Activated CD4-positive, CD25-positive, alpha-beta regulatory T cell treated with anti-CD3 and anti-CD28 coated beads, Interleukin-2, amount 50 U/mL, for 16 hours (primary cell): ENCODE measurements at regions not wholly inside any gene's neighbourhood (a gene's known extent, or its start where the extent isn't known, plus 50 kb on each side); places are given as distances from the start of the nearest gene placed in this dataset.

Source experiments
- DNase-seq: peaks from one replicate; pipeline ENCODE4 v3.0.0-alpha.2; 2020; ENCODE audit warnings: low read depth, low spot score

DNA sequence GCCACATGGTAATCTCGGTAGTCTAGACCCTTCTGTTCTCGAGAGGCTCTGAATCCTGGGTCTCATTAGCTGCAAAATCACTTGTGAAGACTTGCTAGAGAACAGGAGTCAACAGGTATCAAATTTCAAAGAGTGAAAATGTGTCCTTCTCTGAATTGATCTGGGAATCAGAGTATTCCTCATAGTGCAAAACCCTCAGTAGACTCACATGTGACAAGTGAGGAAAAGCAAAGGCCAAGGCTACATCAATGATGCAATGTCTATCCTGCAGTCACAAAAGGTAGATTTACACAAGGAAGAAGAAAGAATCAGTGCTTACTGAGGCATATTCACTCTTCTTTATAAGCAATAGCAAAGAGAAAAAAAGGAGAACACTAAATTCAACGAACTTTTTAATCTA lies 1220.0 kb upstream of the GJE1 start:
- DNase-seq = no peak

- no peak for DNase-seq
These were observed 1223.1 kb upstream of the GJE1 start for GRCh38 chr6:140909625-140910024.

GRCh38 chr6:140909156-140909555 lies 1223.6 kb upstream of the GJE1 start:
- DNase-seq = no peak

- no peak for DNase-seq
These were observed 1224.2 kb upstream of the GJE1 start for GRCh38 chr6:140908505-140908904.

DNA sequence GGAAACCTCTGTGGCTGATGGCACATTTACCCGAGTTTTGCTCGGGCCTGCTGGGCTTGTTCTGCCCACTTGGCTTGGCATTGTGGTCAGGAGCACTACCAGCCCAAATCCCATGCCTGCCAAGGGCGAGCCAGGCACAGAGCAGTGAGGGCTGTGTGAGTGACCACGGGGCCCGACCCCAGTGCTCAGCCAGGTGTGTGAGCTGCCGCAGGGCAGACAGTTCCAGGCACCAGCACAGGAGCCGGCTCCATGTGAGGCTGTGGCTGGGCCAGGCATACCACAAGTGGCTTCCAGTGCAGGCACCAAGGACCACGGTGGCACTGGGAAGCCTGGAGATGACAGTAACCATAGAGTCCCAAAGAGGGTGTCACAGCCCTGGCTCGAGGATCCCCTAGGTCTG lies 1225.5 kb upstream of the GJE1 start:
- no peak for DNase-seq

DNA sequence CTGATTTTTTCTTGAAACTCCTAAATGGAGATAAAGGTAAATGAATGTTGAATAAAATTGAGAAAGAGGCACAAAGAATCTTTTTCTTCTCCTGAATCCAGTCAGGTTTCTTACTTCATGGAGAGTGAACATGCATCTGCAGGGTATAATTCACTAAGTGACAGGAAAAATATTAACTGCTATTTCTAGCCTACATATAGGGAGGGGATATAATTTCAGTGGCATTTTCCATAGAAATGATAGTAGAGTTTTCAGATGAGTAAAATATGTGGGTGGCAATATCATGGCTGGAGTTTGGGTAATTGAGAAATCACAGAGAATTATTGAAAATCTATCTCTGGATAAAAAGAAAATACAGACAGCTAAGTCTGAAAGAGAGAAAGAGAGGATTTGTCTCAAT lies 1227.0 kb upstream of the GJE1 start:
- no peak for DNase-seq

DNA sequence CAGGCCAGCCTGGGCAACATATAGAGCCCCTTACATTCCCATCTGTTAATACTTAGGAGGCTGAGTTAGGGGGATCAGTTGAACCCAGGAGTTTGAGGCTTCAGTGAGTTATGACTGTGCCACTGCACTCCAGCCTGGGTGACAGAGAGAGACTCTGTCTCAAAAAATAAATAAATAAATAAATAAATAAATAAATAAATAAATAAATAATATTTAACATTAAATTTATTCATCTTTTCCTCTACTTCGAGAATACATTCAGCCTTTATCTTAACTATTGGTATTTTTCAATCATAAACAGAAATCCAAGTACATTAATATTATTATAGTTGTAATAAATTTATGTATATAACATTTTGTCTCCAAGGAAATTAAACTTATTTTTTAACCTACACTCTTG lies 1227.7 kb upstream of the GJE1 start:
- DNase-seq = no peak

DNA sequence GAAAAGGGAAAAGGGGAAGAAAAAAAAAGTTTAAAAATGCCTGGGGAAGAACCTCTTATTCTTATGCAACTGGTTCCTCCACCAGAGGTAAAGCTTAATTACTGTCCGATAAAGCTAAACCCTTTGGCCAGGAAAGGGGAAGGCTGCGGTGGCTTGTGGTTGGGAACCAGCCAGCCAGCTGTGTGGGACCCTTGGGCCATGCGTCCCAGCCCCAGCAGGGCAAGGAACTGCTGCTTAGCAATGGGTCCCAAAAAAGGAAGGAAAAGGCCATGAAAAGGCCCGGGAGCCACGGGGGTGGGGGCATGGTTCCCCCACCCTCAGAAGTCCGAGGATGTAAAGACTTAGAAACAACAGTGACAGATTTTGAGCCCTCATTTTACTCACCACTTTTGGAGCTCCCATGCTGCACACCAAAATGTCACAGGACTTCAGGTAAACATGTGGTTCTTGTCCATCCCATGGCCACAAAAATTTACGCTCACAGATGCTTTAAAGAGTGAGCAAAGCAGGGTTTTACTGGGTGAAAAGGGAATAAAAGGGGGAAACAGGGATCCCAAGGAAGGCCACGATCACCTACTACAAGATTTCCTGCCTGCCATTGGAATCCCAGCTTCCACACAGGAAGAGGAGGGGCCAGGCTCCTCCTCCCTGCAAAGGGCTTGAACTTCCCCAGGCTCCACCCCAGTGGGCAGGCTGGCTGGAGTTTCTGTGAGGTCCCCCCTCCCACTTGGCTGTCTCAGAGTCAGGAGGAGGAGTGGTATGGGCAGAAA lies 1234.7 kb upstream of the GJE1 start:
- no peak for DNase-seq

- no peak for DNase-seq
These were observed 1235.4 kb upstream of the GJE1 start for GRCh38 chr6:140897349-140897748.

GRCh38 chr6:140893432-140893831 lies 1239.3 kb upstream of the GJE1 start:
- no peak for DNase-seq

GRCh38 chr6:140879946-140880345 lies 1252.8 kb upstream of the GJE1 start:
- DNase-seq = no peak

DNA sequence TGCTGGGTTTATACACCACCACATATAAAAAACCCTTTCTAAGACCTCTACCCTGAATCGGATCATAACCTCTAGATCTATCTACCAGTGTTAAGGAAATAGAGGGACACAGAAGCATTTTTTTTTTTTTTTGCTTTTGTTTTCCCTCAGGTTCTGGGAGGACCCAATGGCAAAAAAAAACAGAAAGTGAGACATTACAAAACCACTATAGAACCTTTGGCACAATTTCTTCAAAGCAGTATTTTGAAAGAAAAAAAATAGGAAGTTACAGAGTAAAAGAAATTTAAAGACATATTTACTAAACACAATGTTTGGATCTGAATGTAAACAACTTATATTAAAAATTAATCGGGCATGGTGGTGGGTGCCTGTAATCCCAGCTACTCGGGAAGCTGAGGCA lies 1258.7 kb upstream of the GJE1 start:
- no peak for DNase-seq

- no peak for DNase-seq
These were observed 1259.8 kb upstream of the GJE1 start for GRCh38 chr6:140872885-140873284.

DNA sequence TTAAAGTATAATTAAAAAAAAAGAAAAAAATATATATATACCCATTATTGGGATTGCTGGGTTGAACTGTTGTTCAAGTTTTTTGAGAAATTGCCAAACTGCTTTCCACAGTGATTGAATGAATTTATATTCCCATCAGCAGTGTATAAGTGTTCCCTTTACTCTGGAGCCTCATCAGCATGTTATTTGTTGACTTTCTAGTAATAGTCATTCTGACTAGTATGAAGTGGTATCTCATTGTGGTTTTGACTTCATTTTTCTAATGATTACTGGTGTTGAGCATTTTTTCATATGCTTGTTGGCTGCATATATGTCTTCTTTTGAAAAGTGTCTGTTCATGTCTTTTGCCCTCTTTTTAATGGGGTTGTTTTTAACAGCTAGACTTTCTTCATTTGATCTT lies 1260.8 kb upstream of the GJE1 start:
- no peak for DNase-seq

DNA sequence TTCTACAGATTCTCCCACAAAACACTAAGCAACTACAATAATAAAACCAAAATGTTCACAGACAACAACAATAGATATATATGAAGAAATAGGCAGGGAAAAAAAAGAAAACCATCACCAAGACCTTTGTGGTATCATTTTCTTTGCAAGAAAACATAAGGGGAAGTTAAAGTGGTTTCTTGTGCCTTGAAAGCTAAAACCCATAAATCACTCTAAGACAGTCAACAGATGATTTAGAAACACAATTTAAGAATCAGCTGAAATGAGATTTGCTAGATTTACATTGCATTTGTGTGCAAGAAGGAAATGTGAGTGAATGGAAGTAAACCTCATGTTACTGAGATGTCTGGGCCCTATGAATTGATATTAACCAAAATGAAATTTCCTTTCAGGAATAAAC lies 1265.4 kb upstream of the GJE1 start:
- DNase-seq = no peak

DNA sequence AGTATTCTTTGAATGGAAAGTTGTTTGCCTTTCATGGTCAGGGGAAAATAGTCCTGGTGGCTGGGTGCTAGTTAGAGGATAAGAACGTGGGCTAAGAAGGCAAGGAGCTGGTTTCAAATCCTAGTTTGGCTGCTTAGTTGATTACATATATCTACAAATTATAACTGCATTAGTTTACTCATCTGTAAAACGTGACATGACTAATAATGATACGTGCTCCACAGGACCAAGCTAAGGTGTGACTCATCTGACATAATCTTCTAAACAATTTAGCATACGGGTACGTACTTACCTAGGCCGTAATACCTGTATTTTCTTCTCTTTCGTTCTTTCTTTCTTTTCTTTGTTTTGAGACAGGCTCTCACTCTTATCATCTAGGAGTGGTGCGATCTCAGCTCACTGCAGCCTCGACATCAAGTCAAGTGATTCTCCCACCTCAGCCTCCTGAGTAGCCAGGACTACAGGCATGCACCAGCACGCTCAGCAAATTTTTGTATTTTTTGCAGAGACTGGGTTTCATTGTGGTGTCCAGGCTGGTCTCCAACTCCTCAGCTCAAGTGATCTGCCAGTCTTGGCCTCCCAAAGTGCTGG lies 1274.2 kb upstream of the GJE1 start:
- no peak for DNase-seq

- no peak for DNase-seq
These were observed 1274.9 kb upstream of the GJE1 start for GRCh38 chr6:140857739-140858380.

GRCh38 chr6:140855520-140855919 lies 1277.2 kb upstream of the GJE1 start:
- DNase-seq = no peak

GRCh38 chr6:140854318-140854717 lies 1278.4 kb upstream of the GJE1 start:
- DNase-seq = no peak

GRCh38 chr6:140850438-140850837 lies 1282.3 kb upstream of the GJE1 start:
- no peak for DNase-seq

DNA sequence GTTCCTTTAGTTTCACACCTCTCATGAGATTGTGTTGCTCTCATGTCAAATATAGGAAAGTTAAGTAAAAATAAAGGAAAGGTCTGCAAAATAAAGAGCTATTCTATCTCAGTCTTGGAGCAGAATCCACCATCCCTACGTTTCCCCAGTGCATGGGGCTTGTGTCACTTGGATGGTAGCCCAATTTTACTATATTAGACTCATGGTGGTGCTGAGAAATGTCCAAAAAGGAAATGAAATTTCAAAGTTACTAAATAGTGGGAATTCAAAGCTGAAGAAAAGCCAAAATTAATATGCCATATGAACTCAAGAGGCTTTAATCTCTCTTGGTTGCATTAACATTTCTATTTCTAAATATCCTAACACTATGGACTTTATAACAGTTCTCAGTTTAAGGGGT lies 1283.3 kb upstream of the GJE1 start:
- DNase-seq = no peak

- DNase-seq = no peak
These were observed 1285.5 kb upstream of the GJE1 start for GRCh38 chr6:140847262-140847645.
